HG02870 (cell line): ENCODE measurements at regions not wholly inside any gene's neighbourhood (a gene's known extent, or its start where the extent isn't known, plus 50 kb on each side); places are given as distances from the start of the nearest gene placed in this dataset.

ENCODE experiments used
- ATAC-seq: cut with Tn5 transposase; IDR thresholded peaks from one replicate; pipeline ENCODE4 v1.9.1; 2021; ENCODE audit warnings: mild to moderate bottlenecking, moderate library complexity; ENCODE audit not compliant: unreplicated experiment

DNA sequence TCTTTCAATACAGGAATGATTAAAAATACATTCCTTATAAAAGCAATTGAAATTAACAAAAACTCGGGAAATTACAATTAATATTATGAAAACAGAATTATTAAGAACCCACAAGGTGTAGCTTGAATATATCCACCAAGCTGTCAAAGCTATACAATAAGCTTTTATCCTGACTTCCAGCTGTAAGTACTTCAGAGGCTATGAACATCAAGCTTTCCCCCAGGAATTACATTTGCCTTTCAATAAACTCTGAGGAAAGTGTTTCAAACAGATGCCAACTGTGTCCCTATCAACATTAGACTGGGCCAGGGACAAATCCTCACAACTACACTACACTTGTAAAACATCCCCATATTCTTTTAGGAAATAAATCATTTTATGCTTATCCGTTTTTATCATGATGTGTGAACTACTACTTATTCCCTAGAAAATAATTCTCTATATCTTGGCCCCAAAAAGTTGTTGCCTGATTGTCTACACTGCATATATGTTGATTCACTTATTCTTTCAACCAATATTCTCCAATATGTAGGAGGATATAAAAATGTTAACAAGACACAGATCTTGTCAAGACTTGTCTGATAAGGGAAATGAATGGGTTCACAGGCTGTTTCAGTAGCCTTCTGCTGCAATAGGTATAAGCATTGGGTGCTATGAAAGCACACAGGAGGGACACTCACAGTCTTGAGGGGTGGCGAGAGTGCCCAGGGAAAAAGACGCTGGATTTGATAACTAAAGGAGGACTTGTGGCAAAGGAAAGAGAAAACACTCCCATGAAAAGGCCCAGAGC, 494.1 kb downstream of the CENPC start:
- ATAC-seq: no peak

- no peak for ATAC-seq
These were observed 495.9 kb downstream of the CENPC start for GRCh38 chr4:67049446-67049845.

GRCh38 chr4:67048530-67048929, 496.8 kb downstream of the CENPC start:
- ATAC-seq: no peak

DNA sequence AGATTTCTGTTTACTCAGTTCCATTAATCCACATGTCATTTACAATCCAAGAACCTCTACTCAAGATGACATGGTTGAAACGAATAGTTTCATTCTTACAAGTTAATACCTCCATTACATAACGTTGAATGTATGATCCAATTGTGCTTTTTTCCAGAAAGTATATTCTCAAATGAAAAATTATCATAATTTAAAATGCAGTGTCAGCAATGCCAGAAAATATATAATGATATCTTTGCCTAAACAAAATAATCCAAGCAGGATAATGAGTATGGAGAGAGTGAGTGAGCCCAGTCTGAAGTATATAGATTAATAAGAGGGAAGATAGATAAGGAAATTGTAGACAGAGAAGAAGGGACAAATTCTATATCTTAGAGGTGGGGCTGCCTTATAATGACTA, 505.0 kb downstream of the CENPC start:
- ATAC-seq: no peak

DNA sequence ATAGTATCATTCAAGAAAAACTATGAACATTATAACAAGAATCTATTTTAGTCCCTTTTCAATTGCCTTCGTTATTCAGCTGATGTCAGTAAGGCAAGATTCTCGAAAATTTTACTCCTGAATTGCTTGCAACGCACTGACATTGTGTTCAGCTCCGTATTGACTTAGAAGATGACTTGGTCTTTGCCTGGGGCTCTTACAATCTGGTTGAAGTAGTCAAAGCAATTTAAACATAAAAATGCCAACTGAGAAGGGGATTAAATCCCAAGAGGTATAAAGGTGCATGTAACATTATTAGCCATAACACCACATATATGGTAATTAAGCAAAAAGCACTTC, 507.1 kb downstream of the CENPC start:
- ATAC-seq: no peak

DNA sequence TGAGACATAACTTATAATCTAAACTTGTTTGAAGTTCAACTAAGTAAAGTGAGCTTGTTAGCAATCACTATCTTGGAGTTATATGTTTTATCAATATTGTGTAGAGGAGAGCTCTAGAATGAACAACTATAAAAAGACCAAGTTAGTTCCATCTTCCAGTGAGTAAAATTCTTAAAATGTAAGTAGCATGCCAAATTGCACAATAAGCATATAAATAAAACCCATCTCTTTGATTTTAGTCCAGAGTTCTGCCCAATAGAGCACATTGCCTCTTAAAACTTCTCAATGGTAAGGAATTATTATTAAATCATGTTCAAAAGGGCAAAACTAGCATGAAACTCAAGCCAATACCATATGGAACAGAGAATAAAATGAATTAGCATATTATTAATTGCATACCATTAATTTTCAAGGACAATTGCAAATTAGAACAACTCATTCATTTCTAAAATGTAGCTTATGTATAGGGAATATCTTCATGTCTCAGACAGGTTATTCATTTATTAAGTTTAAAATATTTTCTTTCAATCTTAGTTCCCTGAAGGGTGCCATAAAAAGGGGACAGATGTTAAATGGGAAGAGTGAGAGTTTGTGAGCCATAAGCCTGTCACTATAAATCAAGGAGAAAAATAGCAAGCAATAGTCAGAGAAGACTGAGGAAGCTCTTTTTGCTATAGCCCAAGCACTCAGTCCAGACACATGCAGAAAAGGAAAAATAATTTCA, 507.6 kb downstream of the CENPC start:
- no peak for ATAC-seq

DNA sequence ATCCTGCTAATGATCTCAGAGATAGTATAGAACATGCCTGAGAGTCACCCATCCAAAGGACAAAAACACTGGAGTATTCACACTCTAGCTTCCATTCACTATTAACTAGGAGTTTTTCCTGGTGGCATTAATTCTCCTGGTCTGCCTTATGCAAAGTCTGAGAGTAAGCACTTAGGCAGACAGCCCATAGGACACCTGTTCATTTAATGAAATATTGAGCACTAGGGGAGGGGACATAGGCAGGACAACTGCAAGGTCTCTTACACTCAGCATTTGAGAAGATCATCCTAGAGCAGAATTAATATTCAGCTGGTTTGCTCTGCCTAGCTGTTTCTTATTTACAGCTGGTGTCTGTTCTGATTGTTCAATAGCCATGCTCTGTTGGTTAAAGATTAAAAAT, 508.5 kb downstream of the CENPC start:
- ATAC-seq: no peak

GRCh38 chr4:67035986-67036385, 509.3 kb downstream of the CENPC start:
- ATAC-seq: no peak

- ATAC-seq: no peak
These were observed 509.8 kb downstream of the CENPC start for GRCh38 chr4:67035501-67035900.

DNA sequence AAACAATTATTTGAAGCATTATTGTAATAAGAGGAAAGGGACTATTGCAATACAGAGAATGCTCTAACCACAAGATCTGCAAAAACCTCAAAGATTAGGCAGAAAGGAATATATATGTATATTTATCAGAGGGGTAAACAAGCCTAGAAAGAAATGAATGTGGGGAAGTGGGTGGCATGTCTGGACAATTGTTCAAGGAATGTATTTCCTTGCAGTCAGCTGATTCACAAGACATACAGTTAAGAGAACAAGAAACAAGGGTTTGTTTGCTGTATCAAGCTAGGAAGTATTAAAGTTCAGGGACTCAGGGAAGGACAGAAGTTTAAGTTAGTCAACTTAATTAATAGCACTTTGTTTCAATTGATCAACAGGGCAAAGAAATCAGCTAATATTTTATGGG, 514.7 kb downstream of the CENPC start:
- no peak for ATAC-seq

GRCh38 chr4:67020438-67020797, 524.9 kb downstream of the CENPC start:
- no peak for ATAC-seq

DNA sequence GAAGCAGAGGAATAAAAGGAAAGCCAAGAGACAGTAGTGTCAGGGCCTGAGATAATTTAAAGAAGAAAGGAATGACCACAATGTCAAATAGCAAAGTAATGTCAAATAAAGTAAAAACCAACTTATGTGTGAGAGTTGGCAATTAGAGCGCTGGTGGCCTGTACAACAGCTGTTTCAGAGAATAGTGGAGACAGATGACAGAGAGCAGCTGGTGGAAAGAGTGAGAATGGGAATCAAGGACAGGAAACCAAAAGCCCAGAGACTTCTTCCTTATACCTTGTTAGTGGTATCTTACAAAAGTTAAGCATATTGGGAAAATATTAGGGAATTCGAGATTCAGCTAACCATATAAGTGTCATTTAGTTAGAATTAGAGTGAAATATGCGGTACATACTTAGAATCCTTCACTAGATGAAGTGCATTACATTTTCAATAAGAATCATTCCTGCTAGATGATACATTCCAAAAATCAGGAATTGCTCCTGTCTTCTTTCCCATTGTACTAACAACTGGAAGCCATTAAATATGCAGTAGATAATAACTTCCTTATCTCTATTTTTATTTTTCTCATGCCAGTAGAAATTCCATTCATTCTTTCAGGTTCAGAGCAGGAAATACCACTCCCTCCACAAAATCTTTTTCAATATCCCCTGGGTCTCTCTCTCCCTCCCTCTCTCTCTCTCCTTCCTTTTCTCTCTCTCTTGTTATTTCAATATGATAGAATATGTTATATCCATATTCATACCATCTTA, 525.4 kb downstream of the CENPC start:
- ATAC-seq: no peak

DNA sequence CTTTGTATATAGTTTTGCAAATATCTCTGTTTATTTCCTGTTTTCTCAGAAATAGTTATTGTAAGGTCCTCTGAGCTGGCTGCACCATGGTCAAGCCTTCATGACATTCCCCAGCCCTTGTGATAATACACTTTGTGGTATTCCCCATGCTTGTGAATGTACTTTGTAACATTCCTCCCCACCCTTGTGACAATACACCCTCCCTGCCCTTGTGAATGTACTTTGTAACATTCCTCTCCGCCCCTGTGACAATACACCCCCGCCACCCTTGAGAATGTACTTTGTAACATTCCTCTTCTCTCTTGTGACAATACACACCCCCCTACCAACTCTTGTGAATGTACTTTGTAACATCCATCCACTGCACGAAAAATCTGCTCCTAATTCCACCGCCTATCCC, 530.7 kb downstream of the CENPC start:
- no peak for ATAC-seq

DNA sequence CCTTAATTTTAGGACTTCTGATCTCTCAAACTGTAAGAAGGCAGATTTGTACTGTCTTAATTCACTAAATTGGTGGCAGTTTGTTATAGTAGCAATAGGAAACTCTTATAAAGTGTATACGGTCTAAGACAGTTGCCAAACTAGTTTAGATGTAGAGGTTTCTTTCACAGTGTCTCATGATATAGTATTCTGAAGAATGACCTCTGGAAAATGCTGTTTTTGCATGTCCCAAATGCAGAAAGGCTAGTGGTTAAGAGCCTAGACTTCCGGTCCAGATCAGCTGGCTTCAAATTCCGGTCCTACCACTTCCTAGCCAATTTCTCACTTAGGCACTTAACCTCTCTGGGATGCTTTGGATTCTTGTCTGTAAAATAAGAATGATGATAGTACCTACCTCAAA, 538.5 kb downstream of the CENPC start:
- ATAC-seq: no peak

DNA sequence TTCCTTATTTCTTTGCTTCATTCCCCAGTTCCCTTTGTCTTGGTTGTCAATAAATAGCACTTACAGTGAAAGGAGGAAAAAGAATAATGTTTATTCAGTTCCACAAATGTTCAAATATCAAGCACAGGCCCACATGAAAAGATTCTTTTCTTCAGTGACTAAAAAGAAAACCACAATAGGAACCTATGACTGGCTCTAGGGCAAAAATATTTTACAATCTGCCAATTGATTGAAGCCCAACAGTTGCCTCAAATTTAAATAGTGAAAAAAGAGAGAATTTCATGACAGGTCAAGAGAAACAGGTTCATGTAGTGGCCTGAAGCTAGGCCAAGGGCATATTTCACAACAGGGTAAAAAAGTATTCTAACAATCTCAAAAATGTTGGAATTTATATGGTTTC, 553.8 kb downstream of the CENPC start:
- no peak for ATAC-seq

GRCh38 chr4:66974665-66975064, 570.6 kb downstream of the CENPC start:
- no peak for ATAC-seq

DNA sequence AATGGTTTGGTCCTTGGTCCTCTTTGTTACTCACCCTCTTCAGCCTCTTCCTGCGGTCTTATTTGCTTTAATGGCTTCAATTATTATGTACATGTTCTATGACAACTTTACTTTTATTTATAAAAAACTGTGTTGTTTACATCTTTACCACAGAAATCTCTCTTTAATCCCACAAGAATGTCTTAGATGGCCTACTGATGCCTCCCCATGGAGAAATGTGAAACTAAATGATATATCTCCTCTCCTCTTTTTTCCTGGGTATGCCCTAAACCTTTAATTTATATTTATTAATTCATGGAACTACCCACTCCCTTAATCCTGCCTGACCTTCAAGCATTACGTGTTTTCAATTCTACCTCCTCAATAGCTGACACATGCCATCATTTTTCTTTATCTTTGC, 573.2 kb downstream of the CENPC start:
- no peak for ATAC-seq

- no peak for ATAC-seq
These were observed 580.8 kb downstream of the CENPC start for GRCh38 chr4:66964467-66964866.

- no peak for ATAC-seq
These were observed 582.2 kb downstream of the CENPC start for GRCh38 chr4:66963084-66963483.

- ATAC-seq: no peak
These were observed 586.1 kb downstream of the CENPC start for GRCh38 chr4:66959207-66959606.

- no peak for ATAC-seq
These were observed 588.5 kb downstream of the CENPC start for GRCh38 chr4:66956852-66957251.

DNA sequence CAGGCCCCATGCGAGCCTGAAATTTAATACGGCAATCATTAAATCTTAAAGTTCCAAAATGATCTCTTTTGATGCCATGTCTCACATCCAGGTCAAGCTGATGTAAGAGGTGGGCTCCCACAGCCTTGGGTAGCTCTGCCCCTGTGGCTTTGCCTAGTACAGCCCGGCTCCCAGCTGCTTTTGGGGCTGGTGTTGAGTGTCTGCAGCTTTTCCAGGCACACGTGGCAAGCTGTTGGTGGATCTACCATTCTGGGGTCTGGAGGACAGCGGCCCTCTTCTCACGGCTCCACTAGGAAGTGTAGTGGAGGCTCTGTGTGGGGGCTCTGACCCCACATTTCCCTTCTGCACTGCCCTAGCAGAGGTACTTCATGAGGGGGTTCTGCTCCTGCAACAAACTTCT, 588.9 kb downstream of the CENPC start:
- no peak for ATAC-seq
